HG03139 (cell line): ENCODE measurements at regions not wholly inside any gene's neighbourhood (a gene's known extent, or its start where the extent isn't known, plus 50 kb on each side); places are given as distances from the start of the nearest gene placed in this dataset.
"Not testable (repeated sequence)": the region's sequence is repeated elsewhere in the genome, so short reads cannot be mapped to it uniquely, and the experiment has no call there.

Experiments used
- ATAC-seq: cut with Tn5 transposase; IDR thresholded peaks from one replicate; pipeline ENCODE4 v1.9.1; 2021; ENCODE audit not compliant: unreplicated experiment

DNA sequence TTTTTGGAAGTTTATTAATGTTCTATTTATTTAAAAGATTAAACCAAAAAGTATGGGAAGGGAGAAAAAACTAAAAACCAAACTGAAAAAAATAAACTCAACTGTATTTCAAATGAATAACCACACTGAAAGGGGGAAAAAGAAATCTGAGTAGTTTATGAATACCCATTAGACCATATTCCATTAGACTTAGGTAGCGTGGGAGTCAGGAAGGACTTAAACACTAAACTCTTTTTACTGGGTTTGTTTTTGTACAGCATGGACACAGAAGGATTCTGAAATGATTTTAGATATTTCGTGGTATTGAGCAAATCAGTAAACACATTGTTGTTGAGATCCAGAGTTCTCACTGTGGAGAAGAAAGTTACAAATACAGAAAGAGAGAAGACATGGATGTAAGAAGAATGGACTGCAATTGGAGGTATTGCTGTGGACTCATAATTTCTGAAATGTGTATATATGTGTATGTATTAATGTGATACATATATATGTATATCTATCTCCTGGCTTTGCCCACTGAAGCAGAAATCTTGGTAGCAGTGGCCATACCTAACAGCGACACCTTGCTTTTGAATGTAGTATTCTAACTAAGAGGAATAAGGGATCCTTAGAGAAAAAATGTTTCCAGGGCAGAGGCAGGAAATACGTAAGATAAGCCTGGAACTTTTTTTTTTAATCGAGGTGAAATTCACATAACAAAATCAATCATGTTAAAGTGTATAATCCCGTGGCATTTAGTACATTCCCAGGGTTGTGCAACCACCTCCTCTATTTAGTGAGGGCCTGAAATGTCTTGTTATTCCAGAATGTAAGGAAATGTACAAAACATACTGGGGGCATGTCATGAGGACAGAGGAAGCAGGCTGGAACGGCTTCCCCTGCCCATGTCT lies 228.8 kb downstream of the SMARCA2 start:
- ATAC-seq, result no peak

- ATAC-seq, result no peak
These were observed 232.2 kb downstream of the SMARCA2 start for GRCh38 chr9:2247340-2247739.

DNA sequence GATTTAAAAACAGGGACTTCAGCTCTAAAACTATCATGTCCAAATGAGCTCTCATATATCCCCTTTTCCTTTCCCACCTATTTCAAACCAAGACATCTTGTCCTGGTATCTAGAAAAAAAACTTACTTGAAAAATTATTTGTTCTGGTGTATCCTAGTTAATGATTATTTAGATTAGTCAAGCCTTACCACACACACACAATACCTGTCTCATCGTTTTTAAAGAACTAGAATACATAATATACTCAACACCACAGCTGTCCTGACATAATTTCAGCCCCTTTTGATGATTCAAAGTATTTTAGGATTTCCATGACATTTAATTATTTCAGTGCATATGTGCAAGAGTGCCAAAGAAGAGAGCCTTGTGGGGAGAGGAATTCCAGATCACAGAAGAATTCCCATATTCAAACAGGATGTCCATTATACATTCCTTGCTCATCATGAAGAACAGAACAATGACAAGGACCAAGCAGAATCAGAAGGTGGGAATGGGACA lies 233.7 kb downstream of the SMARCA2 start:
- ATAC-seq, result no peak

DNA sequence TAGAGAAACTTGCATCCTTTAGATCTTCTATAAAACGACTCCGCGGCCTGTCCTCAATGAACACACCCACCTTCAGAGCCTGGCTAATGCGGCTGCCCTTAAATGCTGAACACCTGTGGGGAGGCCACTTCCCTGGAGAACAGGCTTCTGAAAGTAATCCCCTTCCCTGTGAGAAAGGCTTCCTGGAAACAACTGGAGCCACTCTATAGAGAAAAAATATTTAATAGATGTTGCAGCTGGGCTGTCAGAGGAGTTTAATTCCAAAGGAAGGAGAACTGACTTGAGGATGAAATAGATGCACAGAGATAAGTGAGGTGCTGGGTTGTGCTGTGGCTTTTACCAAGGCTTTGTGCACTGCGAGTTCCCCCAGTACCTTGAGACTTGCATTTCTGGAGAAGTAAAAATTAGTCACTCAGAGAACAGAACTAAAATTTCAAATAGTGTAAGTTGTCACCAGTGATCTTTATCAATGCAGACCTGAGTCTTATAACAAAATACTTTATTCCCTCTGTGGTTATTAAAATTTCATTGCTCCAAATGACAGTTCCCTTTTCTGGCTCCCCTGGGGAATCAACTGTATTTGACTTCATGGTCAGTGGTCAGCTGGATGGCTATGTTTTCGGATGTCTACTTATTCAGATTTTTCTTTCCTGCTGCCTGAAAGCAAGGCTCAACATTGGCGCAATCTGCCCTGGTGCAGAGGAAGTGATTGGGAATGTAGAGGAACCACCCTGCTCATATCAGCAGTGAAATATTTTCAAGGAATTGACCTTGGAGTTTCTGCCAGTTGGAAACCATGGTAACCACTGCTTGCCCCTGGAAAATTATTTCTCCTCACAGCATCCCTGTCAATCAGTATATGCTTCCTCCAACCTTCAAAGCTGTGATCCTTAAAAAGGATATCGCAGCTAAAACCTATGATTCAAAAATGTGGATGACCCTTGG lies 238.8 kb downstream of the SMARCA2 start:
- ATAC-seq, result no peak

DNA sequence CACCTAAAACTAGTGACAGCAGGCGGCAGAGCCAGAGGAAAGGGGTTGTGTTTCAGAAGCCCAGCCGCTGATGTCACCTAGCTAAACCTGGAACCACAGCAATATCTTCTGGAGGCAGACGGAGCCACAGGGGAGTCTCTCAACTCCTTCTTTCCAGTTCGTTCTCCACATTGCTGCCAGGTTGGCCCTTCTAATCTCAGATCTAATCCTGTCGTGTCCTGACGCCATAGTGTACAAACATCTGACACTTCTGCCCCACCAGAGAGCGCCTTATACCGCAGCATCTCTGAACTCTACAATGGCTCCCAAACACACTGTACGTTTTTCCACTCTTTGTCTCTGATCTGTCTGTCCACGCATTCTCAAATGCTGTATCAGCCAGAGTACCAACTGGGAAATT lies 240.0 kb downstream of the SMARCA2 start:
- ATAC-seq, result no peak

DNA sequence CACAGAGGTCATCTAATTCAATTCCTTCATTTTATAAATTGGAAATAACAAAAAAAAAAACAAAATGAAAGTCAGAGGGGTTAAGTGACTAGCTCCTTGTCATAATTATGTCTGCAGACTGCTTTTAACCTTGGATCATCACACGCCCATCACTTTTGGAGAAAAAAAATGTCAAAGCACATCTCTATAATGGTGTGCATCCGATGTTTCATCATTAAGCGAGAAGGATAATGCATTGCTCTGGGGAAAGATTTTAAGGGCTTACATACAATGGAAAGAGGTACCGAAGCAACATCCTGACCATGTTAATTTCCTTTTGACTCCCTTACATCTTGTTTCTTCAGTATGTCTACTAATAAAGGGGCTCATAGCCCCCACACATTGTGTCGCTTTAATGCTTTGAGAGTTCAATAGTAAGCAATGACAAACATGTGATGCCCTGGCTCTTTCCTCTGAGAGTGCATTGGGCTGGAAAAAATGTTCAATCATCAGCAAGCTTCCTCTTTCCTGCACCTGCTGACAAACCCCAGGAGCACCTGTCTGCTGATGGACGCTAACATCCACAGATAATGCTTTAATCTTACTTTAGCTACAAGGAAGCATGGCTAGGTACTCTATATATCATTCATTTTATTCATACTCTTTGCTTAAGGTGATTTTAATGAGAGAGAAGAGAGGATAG lies 242.2 kb downstream of the SMARCA2 start:
- ATAC-seq, result no peak

DNA sequence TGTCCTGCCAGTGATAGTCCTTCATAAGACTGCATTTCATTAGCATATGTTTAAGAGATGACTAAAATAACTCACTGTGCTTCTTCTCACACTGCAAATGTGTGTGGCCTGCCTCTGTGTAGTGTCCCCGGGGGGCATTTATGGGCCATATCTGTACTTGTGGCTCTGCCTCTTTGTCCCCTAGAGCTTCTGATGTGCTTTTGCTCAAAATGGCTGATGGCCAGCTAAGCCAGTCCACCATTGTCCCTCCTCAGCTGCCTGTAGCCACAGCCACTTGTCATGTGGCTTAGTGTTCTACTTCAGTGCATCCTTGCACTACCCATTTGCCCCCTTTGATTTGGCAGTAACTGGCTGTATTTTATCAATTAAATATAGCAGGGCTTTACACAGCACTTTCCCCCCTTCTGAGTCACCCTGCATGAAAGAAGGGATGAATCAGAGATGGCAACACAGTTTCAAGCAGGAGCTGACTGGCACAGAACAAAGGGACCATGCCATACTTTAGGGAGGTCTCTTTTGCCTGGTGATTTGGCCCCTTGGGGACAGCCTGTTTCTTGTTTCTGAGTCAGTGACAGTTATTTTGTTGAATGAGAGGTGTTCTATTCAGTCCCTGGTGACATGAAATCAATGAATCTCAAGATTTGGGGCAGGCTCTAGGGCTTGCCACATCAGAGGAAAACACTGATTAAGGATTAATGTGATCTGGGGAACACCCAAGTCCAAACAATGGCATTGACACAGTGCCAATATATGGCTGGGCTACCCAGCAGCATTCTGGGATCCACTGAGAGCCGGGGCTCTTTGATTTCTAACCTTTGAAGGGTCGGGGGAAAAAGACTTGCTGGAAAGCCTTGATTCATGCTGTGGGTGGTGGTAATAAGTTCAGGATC lies 245.5 kb downstream of the SMARCA2 start:
- no peak for ATAC-seq

GRCh38 chr9:2261421-2262103 lies 246.4 kb downstream of the SMARCA2 start:
- ATAC-seq, result no peak

DNA sequence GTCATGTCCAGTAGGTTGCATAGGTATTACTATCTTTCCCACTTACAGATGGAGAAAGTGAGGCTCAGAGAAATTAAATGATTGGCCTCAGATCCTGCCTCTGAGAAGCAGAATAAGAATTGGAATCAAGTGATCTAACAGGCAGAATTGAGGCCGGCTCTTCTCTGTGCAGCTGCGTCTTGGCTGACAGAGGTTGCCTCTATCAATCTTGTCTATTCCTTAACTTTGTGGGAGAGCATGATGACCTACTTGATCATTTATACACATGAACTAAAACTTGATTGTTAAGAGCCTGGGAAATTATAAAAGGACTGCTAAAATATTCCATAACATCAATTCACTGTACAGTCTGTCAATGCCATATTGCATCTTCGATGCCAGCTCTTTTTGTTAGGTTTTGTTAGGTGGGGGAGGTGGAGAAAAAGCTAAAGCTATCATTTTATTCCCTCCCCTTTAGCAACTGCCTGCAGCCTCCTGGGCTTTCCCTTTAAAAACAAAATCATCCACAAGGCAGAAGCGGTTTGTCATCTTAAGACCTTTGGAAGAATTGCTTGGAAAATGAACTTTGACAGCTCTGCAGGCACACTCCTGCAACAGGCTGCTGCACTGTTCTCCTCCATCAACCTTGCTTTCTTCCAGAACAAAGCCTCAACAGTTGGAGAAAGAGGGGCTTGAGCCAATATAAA lies 247.4 kb downstream of the SMARCA2 start:
- ATAC-seq, result no peak

GRCh38 chr9:2263111-2263510 lies 248.0 kb downstream of the SMARCA2 start:
- no peak for ATAC-seq

GRCh38 chr9:2263665-2264064 lies 248.5 kb downstream of the SMARCA2 start:
- ATAC-seq, result no peak

- ATAC-seq, result no peak
These were observed 248.9 kb downstream of the SMARCA2 start for GRCh38 chr9:2264081-2264480.

DNA sequence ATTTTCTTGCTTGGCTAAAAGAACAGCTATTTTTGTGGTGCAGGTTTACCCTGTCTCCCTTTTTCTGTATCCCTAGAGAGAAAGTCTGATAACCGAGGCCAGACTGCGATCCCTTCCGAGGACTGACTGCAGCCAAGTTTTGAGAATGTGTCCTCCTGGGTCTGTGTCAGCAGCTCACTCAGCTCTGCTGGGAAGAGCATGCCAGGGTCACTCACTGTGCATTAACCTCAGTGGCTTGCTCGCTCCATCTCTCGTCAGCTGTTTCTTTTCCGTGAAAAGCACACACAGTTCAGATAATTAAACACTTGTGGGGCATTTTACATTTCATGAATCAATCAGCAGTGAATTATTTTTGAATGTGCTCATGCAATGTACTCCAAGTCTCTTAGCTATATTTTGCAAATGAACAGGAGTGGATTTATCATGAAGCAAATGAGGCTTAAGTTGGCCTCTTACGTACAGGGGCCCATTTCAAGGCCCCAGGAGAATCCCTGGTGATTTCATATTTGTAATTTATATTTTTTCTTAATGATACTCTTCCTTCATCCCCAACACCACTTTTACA lies 252.1 kb downstream of the SMARCA2 start:
- ATAC-seq, result no peak

- ATAC-seq, result no peak
These were observed 254.6 kb downstream of the SMARCA2 start for GRCh38 chr9:2269778-2270177.

DNA sequence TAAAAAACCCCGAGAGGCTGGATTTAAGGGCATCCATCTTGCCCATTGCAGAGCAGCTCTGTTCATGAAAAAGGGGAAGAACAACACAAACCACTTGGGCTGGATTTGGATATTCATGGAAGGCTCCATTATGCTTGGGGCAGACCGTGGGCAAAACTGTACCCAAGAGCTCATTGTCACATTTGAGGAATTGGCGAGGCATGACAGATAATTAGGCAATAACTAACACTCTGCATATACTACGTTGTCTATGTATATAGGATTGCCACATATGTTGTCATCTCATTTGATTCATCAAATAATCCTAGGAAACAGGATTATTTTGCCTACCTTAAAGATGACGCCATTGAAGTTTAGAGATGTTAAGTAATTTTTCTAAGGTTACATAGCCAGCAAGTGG lies 255.4 kb downstream of the SMARCA2 start:
- ATAC-seq, result no peak

DNA sequence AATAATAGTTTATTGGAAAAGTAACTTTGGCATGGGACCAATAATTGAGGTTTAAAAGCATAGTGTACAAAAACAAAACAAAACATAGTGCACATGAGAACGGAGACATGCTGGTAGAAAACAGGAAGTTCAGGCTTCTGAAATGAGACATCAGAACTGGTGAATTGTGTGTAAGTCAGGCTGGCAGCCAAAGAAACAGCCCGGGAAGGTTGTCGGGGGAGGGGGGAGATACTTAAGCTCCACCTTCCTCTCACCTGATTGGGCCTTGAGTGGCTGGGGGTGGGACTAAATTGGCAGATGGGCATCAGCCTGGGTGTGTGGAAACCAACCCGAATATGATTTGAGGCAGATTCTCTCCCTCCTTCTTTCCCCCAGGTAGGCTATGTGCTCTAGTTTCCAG lies 256.3 kb downstream of the SMARCA2 start:
- no peak for ATAC-seq

GRCh38 chr9:2274762-2275161 lies 259.6 kb downstream of the SMARCA2 start:
- ATAC-seq, result no peak

GRCh38 chr9:2276296-2276695 lies 261.1 kb downstream of the SMARCA2 start:
- ATAC-seq, result no peak

DNA sequence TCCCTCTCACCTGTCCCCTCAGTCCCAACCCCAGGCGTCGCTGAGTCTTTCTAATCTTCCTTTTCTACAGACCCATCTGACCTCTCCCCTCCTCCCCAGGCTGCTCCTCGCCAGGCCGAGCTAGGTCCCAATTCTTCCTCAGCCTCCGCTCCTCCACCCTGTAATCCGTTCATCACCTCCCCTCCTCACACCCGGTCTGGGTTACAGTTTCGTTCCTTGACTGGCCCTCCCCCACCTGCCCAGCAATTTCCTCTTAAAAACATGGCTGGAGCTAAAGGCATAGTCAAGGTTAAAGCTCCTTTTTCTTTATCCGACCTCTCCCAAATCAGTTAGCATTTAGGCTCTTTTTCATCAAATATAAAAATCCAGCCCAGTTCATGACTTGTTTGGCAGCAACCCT lies 262.0 kb downstream of the SMARCA2 start:
- ATAC-seq, result not testable (repeated sequence)
